ENCODE measurements at regions not wholly inside any gene's neighbourhood (a gene's known extent, or its start where the extent isn't known, plus 50 kb on each side); places are given as distances from the start of the nearest gene placed in this dataset.

- ATAC-seq (ENCODE audit: poor library complexity): no peak
Measured at GRCh38 chr14:87076146-87076545, 916.8 kb downstream of the GALC start.

GRCh38 chr14:87073880-87074570 lies 919.0 kb downstream of the GALC start:
- Mint-ChIP-seq H3K9me3 (no peaks in the 10 kb centered on the region), H3K4me1 (ENCODE audit: low read depth) (no peaks in the 10 kb centered on the region), H3K27ac (no peak overlapping the region), H3K36me3 (ENCODE audit: low read depth) (no peaks in the 10 kb centered on the region), H3K4me3 (no peak overlapping the region), H3K27me3 (no peaks in the 10 kb centered on the region)
- TF ChIP-seq, protein P1, sequence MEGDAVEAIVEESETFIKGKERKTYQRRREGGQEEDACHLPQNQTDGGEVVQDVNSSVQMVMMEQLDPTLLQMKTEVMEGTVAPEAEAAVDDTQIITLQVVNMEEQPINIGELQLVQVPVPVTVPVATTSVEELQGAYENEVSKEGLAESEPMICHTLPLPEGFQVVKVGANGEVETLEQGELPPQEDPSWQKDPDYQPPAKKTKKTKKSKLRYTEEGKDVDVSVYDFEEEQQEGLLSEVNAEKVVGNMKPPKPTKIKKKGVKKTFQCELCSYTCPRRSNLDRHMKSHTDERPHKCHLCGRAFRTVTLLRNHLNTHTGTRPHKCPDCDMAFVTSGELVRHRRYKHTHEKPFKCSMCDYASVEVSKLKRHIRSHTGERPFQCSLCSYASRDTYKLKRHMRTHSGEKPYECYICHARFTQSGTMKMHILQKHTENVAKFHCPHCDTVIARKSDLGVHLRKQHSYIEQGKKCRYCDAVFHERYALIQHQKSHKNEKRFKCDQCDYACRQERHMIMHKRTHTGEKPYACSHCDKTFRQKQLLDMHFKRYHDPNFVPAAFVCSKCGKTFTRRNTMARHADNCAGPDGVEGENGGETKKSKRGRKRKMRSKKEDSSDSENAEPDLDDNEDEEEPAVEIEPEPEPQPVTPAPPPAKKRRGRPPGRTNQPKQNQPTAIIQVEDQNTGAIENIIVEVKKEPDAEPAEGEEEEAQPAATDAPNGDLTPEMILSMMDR (IDR thresholded peaks at IDR 0.05): no peak
- Histone ChIP-seq H3K4me3 (ENCODE audit: low read length) (no peak overlapping the region), H3K27ac (ENCODE audit: low read depth in 1 of 2, low read length in 2 of 2) (no peak overlapping the region), H3K9me3 (ENCODE audit: control insufficient read depth in 1 of 2, insufficient read depth in 1 of 2, low read length in 2 of 2) (no peaks in the 10 kb centered on the region), H3K27me3 (ENCODE audit: control insufficient read depth in 1 of 2, insufficient read depth in 2 of 2, low read length in 2 of 2) (no peaks in the 10 kb centered on the region), H3K36me3 (ENCODE audit: insufficient read depth, low read length) (no peaks in the 10 kb centered on the region), H3K4me1 (ENCODE audit: insufficient read depth, low read length) (no peaks in the 10 kb centered on the region)
- DNase-seq: no peak
- ChIA-PET POLR2A (no interaction called here), CTCF (no interaction called here)
- intact Hi-C loops (cut with DNase I, micrococcal nuclease): no loop called here
- ATAC-seq (ENCODE audit: poor library complexity): no peak

More at GRCh38 chr14:87076146-87076545, 916.8 kb downstream of the GALC start:
- DNase-seq: no peak
- Mint-ChIP-seq H3K4me3 (no peak overlapping the region), H3K4me1 (ENCODE audit: low read depth) (no peaks in the 10 kb centered on the region), H3K36me3 (ENCODE audit: low read depth) (no peaks in the 10 kb centered on the region), H3K27ac (no peak overlapping the region), H3K9me3 (peaks cover 2% of the 10 kb centered on the region), H3K27me3 (no peaks in the 10 kb centered on the region)
- POLR2A ChIA-PET: no interaction called here
- Histone ChIP-seq H3K27me3 (ENCODE audit: control insufficient read depth in 1 of 2, insufficient read depth in 2 of 2, low read length in 2 of 2) (no peaks in the 10 kb centered on the region), H3K27ac (ENCODE audit: low read depth in 1 of 2, low read length in 2 of 2) (no peak overlapping the region), H3K4me3 (ENCODE audit: low read length) (no peak overlapping the region), H3K4me1 (ENCODE audit: insufficient read depth, low read length) (no peaks in the 10 kb centered on the region), H3K9me3 (ENCODE audit: control insufficient read depth in 1 of 2, insufficient read depth in 1 of 2, low read length in 2 of 2) (peaks cover 0 to 3% of the 10 kb centered on the region in 2 experiments), H3K36me3 (ENCODE audit: insufficient read depth, low read length) (no peaks in the 10 kb centered on the region)
- TF ChIP-seq, protein P1 (IDR thresholded peaks at IDR 0.05): no peak
- intact Hi-C loops (cut with DNase I, micrococcal nuclease): no loop called here
- CTCF ChIA-PET: no interaction called here

GRCh38 chr14:87067591-87067990 lies 925.4 kb downstream of the GALC start:
- Histone ChIP-seq H3K27ac (ENCODE audit: low read depth in 1 of 2, low read length in 2 of 2) (no peak overlapping the region), H3K27me3 (ENCODE audit: control insufficient read depth in 1 of 2, insufficient read depth in 2 of 2, low read length in 2 of 2) (no peaks in the 10 kb centered on the region), H3K4me1 (ENCODE audit: insufficient read depth, low read length) (no peaks in the 10 kb centered on the region), H3K4me3 (ENCODE audit: low read length) (no peak overlapping the region), H3K9me3 (ENCODE audit: control insufficient read depth in 1 of 2, insufficient read depth in 1 of 2, low read length in 2 of 2) (peaks cover 0 to 3% of the 10 kb centered on the region in 2 experiments), H3K36me3 (ENCODE audit: insufficient read depth, low read length) (no peaks in the 10 kb centered on the region)
- Mint-ChIP-seq H3K9me3 (peaks cover 7% of the 10 kb centered on the region), H3K27me3 (no peaks in the 10 kb centered on the region), H3K4me1 (ENCODE audit: low read depth) (no peaks in the 10 kb centered on the region), H3K4me3 (no peak overlapping the region), H3K36me3 (ENCODE audit: low read depth) (no peaks in the 10 kb centered on the region), H3K27ac (no peak overlapping the region)
- ChIA-PET POLR2A (no interaction called here), CTCF (no interaction called here)
- intact Hi-C loops (cut with DNase I, micrococcal nuclease): no loop called here
- DNase-seq: no peak
- TF ChIP-seq, protein P1 (IDR thresholded peaks at IDR 0.05): no peak
- no peak for ATAC-seq (ENCODE audit: poor library complexity)
